K562 (cell line): ENCODE measurements at regions not wholly inside any gene's neighbourhood (a gene's known extent, or its start where the extent isn't known, plus 50 kb on each side); places are given as distances from the start of the nearest gene placed in this dataset.

Experiments used
- ATAC-seq: fragments of 200-7000 bp; cut with Tn5 transposase; 3 replicates; pipeline ENCODE4 v1.9.1; 2020; ENCODE audit warnings: moderate library complexity
- BruUV-seq: library from RNA; stranded (reverse); fragments of 400-500 nt; replicated peaks from 2 replicates; lab custom pipeline; 2021; lab: Mats Ljungman, UMichigan
- CTCF ChIA-PET: fragments of 300-600 bp; formaldehyde crosslinking; extraction: SDS; loops from one replicate; lab custom pipeline; 2021; ENCODE audit warnings: low intra/inter-chr PET ratio; lab: Yijun Ruan, JAX
- POLR2A ChIA-PET: fragments of 300-600, 350-650 bp; sonication (Branson Sonifier 250); formaldehyde crosslinking; extraction: SDS; loops from one replicate; lab custom pipeline; 2021; ENCODE audit warnings: antibody characterized with exemption, inconsistent platforms; lab: Yijun Ruan, JAX
- DNase-seq, 4 experiments: peaks; one replicate each; pipeline versions ENCODE4 v3.0.0 to v3.0.0-alpha.2; 2011 to 2018; ENCODE audit warnings: low spot score in 3 of 4, mixed read lengths in 3 of 4; ENCODE audit errors: extremely low read depth in 1 of 4
- FAIRE-seq: peaks from 2 replicates; lab custom pipeline; 2011; peaks lifted over from hg19 to GRCh38; lab: Jason Lieb, UNC
- H2AFZ ChIP-seq: 2 replicates; pipeline ENCODE4 v1.6.0; 2011; ENCODE audit warnings: low read depth, low read length, control low read depth, inconsistent platforms
- H3K27ac ChIP-seq: fragments of 200-600 bp; 3 replicates; pipeline ENCODE4 v1.8.0; 2011; ENCODE audit warnings: low read depth, mild to moderate bottlenecking, control low read depth, inconsistent platforms, low read length, moderate library complexity, mixed read lengths; ENCODE audit errors: extremely low read depth
- H3K27me3 ChIP-seq, 2 experiments: fragments of 300-600 bp in 1 of 2; 2 replicates in 1 of 2; 3 replicates in 1 of 2; pipeline versions ENCODE4 v1.6.0 to v1.8.0; 2011; ENCODE audit warnings: inconsistent platforms in 2 of 2, low read length in 2 of 2, mild to moderate bottlenecking in 1 of 2, mixed read lengths in 1 of 2, moderate library complexity in 1 of 2; ENCODE audit not compliant: control insufficient read depth in 2 of 2, insufficient read depth in 2 of 2
- H3K36me3 ChIP-seq: fragments of 300-600 bp; 3 replicates; pipeline ENCODE4 v1.8.0; 2011; ENCODE audit warnings: mild to moderate bottlenecking, low read length, inconsistent platforms; ENCODE audit not compliant: control insufficient read depth, insufficient read depth
- H3K4me1 ChIP-seq, 2 experiments: fragments of 200-600 bp in 1 of 2; replicated peaks in 1 of 2; 2 replicates in 1 of 2; 3 replicates in 1 of 2; pipeline versions ENCODE4 v1.5.1 to v1.8.0; 2011; ENCODE audit warnings: inconsistent platforms in 2 of 2, low read length in 2 of 2, mild to moderate bottlenecking in 1 of 2, mixed read lengths in 1 of 2, moderate library complexity in 1 of 2; ENCODE audit not compliant: control insufficient read depth in 2 of 2, insufficient read depth in 2 of 2
- H3K4me2 ChIP-seq: 2 replicates; pipeline ENCODE4 v1.6.1; 2011; ENCODE audit warnings: low read length, control low read depth, inconsistent platforms, mixed read lengths; ENCODE audit not compliant: insufficient read depth
- H3K4me3 ChIP-seq: fragments of 200-600 bp; sonication (generic), shearing (Covaris generic); 2 replicates; pipeline ENCODE4 v1.5.1; 2016; ENCODE audit warnings: control low read depth, inconsistent platforms
- H3K79me2 ChIP-seq: fragments of 200-600 bp; 3 replicates; pipeline ENCODE4 v1.8.0; 2011; ENCODE audit warnings: low read length, inconsistent platforms; ENCODE audit not compliant: control insufficient read depth, insufficient read depth
- H3K9ac ChIP-seq, 2 experiments: 2 replicates each; pipeline versions ENCODE4 v1.6.0 to v1.6.1; 2011; ENCODE audit warnings: low read depth in 2 of 2, low read length in 2 of 2, control low read depth in 1 of 2, inconsistent platforms in 1 of 2, mild to moderate bottlenecking in 1 of 2, mixed read lengths in 1 of 2; ENCODE audit not compliant: insufficient read depth in 1 of 2
- H3K9me1 ChIP-seq: one replicate; pipeline ENCODE4 v1.6.0; 2011; ENCODE audit warnings: inconsistent platforms, mild to moderate bottlenecking, low read length, moderate library complexity; ENCODE audit not compliant: control insufficient read depth, insufficient read depth
- H3K9me3 ChIP-seq: replicated peaks from 2 replicates; pipeline ENCODE4 v1.5.1; 2011; ENCODE audit warnings: low read depth, low read length, inconsistent platforms; ENCODE audit not compliant: control insufficient read depth, insufficient read depth
- H4K20me1 ChIP-seq: replicated peaks from 2 replicates; pipeline ENCODE4 v1.6.1; 2011; ENCODE audit warnings: low read length, inconsistent platforms, mixed read lengths; ENCODE audit not compliant: control insufficient read depth, insufficient read depth
- ARID4B ChIP-seq: sonication (generic); formaldehyde crosslinking; IDR thresholded peaks from 2 replicates; pipeline ENCODE4 v1.8.0; 2022; ENCODE audit warnings: mild to moderate bottlenecking, missing genetic modification reagents
- DMBX1 ChIP-seq: fragments of 250-450 bp; sonication (Bioruptor Pico); IDR thresholded peaks from 2 replicates; pipeline ENCODE4 v1.8.0; 2022; ENCODE audit warnings: inconsistent platforms, mild to moderate bottlenecking, moderate library complexity, borderline replicate concordance
- THAP12 ChIP-seq: fragments of 250-450 bp; sonication (Bioruptor Pico); IDR thresholded peaks from 2 replicates; pipeline ENCODE4 v1.9.0; 2021; ENCODE audit warnings: mild to moderate bottlenecking, inconsistent platforms
- WGBS: fragments of 100-300 bp; shearing (Covaris generic); methylation state at CpG from one replicate; pipeline ENCODE4 v1.1.6; 2016; ENCODE audit warnings: low coverage, mixed read lengths; ENCODE audit not compliant: insufficient coverage; ENCODE audit errors: missing lambda C conversion rate; 5-methylcytosine and 5-hydroxymethylcytosine counted together
- in situ Hi-C: fragments of 300-500 bp; cut with MboI; formaldehyde crosslinking; loops from 4 replicates; pipeline ENCODE4 v1.15.0; 2018; ENCODE audit warnings: inconsistent platforms, mixed read lengths
- intact Hi-C: fragments of 100-400 bp; cut with micrococcal nuclease; formaldehyde crosslinking; loops from 2 replicates; pipeline ENCODE4 v1.14.2; 2022

- no peak for FAIRE-seq
- H3K9me1 ChIP-seq: no peaks in the 10 kb centered on the region
- no peak overlapping the region for H3K9ac ChIP-seq
- BruUV-seq: no TSS peak
- no peaks in the 10 kb centered on the region for H3K9me3 ChIP-seq
- ChIA-PET POLR2A (no interaction called here), CTCF (no interaction called here)
- ATAC-seq: no peak
- H3K27ac ChIP-seq: no peak overlapping the region
- no peaks in the 10 kb centered on the region for H3K79me2 ChIP-seq
- DNase-seq: no peak
- TF ChIP-seq THAP12 (CRISPR knock-in tag) (no peak), ARID4B (no peak), DMBX1 (CRISPR knock-in tag) (no peak)
- H3K4me1 ChIP-seq: no peaks in the 10 kb centered on the region
- no peaks in the 10 kb centered on the region for H3K36me3 ChIP-seq
- intact Hi-C loops: no loop called here
- no peaks in the 10 kb centered on the region for H4K20me1 ChIP-seq
- H2AFZ ChIP-seq: no peak overlapping the region
- no peaks in the 10 kb centered on the region for H3K27me3 ChIP-seq
- WGBS: 0% methylated on average over 3 of the region's 3 CpGs
- H3K4me3 ChIP-seq: no peak overlapping the region
- in situ Hi-C loops: no loop called here
- H3K4me2 ChIP-seq: no peak overlapping the region
Measured at GRCh38 chr13:104315606-104316005, 1249.4 kb upstream of the SLC10A2 start.
